B cell (primary cell): ENCODE measurements at regions not wholly inside any gene's neighbourhood (a gene's known extent, or its start where the extent isn't known, plus 50 kb on each side); places are given as distances from the start of the nearest gene placed in this dataset.

ENCODE experiments used
- ATAC-seq: fragments of 200-7000 bp; cut with Tn5 transposase; one replicate; pipeline ENCODE4 v1.10.0; 2021; ENCODE audit warnings: low read depth, mild to moderate bottlenecking, moderate number of reproducible peaks, moderate library complexity
- CTCF ChIA-PET: fragments of 350-600 bp; sonication (Branson Sonifier 250); formaldehyde crosslinking; loops from one replicate; lab custom pipeline; 2021; ENCODE audit warnings: antibody characterized with exemption, inconsistent platforms; lab: Charles Lee
- POLR2A ChIA-PET: fragments of 350-600 bp; sonication (Branson Sonifier 250); formaldehyde crosslinking; loops from one replicate; lab custom pipeline; 2021; ENCODE audit warnings: antibody characterized with exemption; lab: Charles Lee
- DNase-seq: peaks from one replicate; pipeline ENCODE4 v3.0.0; 2013
- H2AFZ ChIP-seq: 2 replicates; pipeline ENCODE4 v1.6.1; 2012; ENCODE audit warnings: mild to moderate bottlenecking, low read depth, low read length; ENCODE audit not compliant: insufficient read depth, poor library complexity, severe bottlenecking
- H3K27ac ChIP-seq, 2 donors: 1 replicate in 1 of 2; 2 replicates in 1 of 2; pipeline ENCODE4 v1.5.1; 2012 to 2013; ENCODE audit warnings: low read length in 2 of 2, mild to moderate bottlenecking in 2 of 2, moderate library complexity in 1 of 2
- H3K27me3 ChIP-seq, 4 experiments: fragments of 200-600 bp in 1 of 4; sonication (generic) in 1 of 4; replicated peaks in 1 of 4; 1 replicate in 2 of 4; 2 replicates in 2 of 4; pipeline versions ENCODE4 v1.6.1 to v1.7.0; 2013 to 2016; ENCODE audit warnings: low read length in 3 of 4, mild to moderate bottlenecking in 2 of 4, mixed read lengths in 1 of 4, moderate library complexity in 1 of 4; ENCODE audit not compliant: insufficient read depth in 4 of 4, control insufficient read depth in 3 of 4; ENCODE audit errors: control extremely low read depth in 1 of 4
- H3K36me3 ChIP-seq, 2 experiments: replicated peaks in 1 of 2; 1 replicate in 1 of 2; 2 replicates in 1 of 2; pipeline versions ENCODE4 v1.6.1 to v1.7.1; 2013; ENCODE audit warnings: low read length in 1 of 2; ENCODE audit not compliant: insufficient read depth in 2 of 2, control insufficient read depth in 1 of 2; ENCODE audit errors: control extremely low read depth in 1 of 2, extremely low read depth in 1 of 2
- H3K4me1 ChIP-seq, 2 donors: fragments of 200-600 bp in 1 of 2; sonication (generic) in 1 of 2; 1 replicate in 1 of 2; 2 replicates in 1 of 2; pipeline versions ENCODE4 v1.5.1 to v1.6.1; 2013 to 2017; ENCODE audit warnings: low read length in 2 of 2; ENCODE audit not compliant: control insufficient read depth in 2 of 2, insufficient read depth in 2 of 2
- H3K4me2 ChIP-seq: replicated peaks from 2 replicates; pipeline ENCODE3; 2012; ENCODE audit warnings: mild to moderate bottlenecking, low read depth, low read length; ENCODE audit not compliant: poor library complexity, severe bottlenecking
- H3K4me3 ChIP-seq, 5 experiments: fragments of 200-600 bp in 1 of 5; sonication (generic) in 1 of 5; 1 replicate in 3 of 5; 2 replicates in 2 of 5; pipeline versions ENCODE4 v1.5.1 to v1.7.0; 2011 to 2016; ENCODE audit warnings: low read length in 4 of 5, mild to moderate bottlenecking in 4 of 5, low read depth in 2 of 5, control low read depth in 1 of 5, moderate library complexity in 1 of 5; ENCODE audit not compliant: insufficient read depth in 1 of 5; ENCODE audit errors: control extremely low read depth in 1 of 5, extremely low read depth in 1 of 5
- H3K79me2 ChIP-seq: fragments of 200-600 bp; sonication (generic); one replicate; pipeline ENCODE4 v1.6.0; 2016; ENCODE audit warnings: low read length; ENCODE audit not compliant: control insufficient read depth, insufficient read depth
- H3K9ac ChIP-seq: fragments of 200-600 bp; sonication (generic); 2 replicates; pipeline ENCODE4 v1.6.1; 2017; ENCODE audit warnings: mild to moderate bottlenecking, low read length, moderate library complexity
- H3K9me3 ChIP-seq, 3 donors: one replicate each; pipeline versions ENCODE4 v1.6.1 to v1.7.1; 2013; ENCODE audit warnings: low read length in 2 of 3; ENCODE audit not compliant: control insufficient read depth in 2 of 3, insufficient read depth in 1 of 3; ENCODE audit errors: control extremely low read depth in 1 of 3
- H4K20me1 ChIP-seq: 2 replicates; pipeline ENCODE4 v1.6.0; 2012; ENCODE audit warnings: mild to moderate bottlenecking, low read length; ENCODE audit not compliant: insufficient read depth, control insufficient read depth, poor library complexity, severe bottlenecking
- H3K27ac Mint-ChIP-seq: one replicate; pipeline ENCODE4 v1.8.0; 2021; ENCODE audit warnings: mixed read lengths
- H3K27me3 Mint-ChIP-seq: one replicate; pipeline ENCODE4 v1.8.0; 2021; ENCODE audit warnings: mixed read lengths
- H3K4me1 Mint-ChIP-seq: one replicate; pipeline ENCODE4 v1.8.0; 2021; ENCODE audit warnings: mixed read lengths
- H3K4me3 Mint-ChIP-seq: one replicate; pipeline ENCODE4 v1.8.0; 2021; ENCODE audit warnings: mixed read lengths
- H3K9me3 Mint-ChIP-seq: one replicate; pipeline ENCODE4 v1.8.0; 2022; ENCODE audit warnings: mixed read lengths; ENCODE audit not compliant: insufficient read depth
- EZH2 ChIP-seq: IDR thresholded peaks from 2 replicates; pipeline ENCODE4 v1.6.1; 2012; ENCODE audit warnings: borderline replicate concordance, low read depth, mild to moderate bottlenecking, moderate library complexity, low read length; ENCODE audit not compliant: insufficient read depth, poor library complexity, severe bottlenecking
- WGBS: methylation state at CpG from one replicate; pipeline ENCODE4 v1.1.5; 2013; ENCODE audit warnings: missing lambda C conversion rate; ENCODE audit not compliant: insufficient coverage; 5-methylcytosine and 5-hydroxymethylcytosine counted together
- intact Hi-C: fragments of 100-400 bp; cut with micrococcal nuclease; formaldehyde crosslinking; loops from one replicate; pipeline ENCODE4 v1.10.0; 2022
- TF ChIP-seq, protein P1 (sequence below): fragments of 200-600 bp; IDR thresholded peaks from one replicate; pipeline ENCODE4 v1.8.0; 2022; ENCODE audit warnings: antibody characterized with exemption, mild to moderate bottlenecking

DNA sequence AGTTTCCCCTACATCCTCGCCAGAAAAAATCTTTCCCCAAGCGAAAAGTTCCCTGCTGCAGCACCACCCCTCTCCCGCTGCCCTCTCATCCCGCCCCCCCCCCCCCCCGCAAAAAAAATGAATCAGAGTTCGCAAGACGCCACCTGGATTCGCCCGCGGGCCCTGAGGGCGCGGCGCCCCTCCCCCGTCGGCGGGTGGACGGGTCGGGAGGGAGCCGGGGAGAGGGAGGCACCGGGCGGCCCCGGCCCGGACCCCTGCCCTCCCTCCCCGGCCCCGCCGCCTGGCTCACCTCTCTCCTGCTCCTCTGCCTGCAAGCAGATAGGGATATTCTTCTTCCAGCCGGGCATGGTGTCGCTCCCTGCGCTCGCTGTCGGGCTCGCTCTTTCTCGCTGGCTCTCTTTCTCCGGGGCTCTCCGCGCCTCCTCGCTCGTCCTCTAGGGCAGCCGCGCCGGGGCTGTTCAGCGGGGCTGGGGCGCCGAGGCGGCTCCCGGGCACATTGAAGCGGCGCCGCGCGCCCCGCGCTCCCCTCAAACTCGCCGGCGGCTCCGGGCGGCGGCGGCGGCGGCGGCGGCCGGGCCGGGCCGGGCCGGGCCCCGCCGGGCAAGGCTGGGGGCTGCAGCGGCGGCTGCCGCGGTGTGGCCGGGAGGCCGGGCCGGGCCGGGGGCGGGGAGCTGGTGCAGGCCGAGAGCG is 200.3 kb upstream of the CAND1 start:
- WGBS = 1% methylated on average over 74 of the region's 81 CpGs
- POLR2A ChIA-PET = no interaction called here
- peak overlapping the region; percentile 85 for H3K4me3 Mint-ChIP-seq
- H3K9me3 ChIP-seq = no peaks in the 10 kb centered on the region
- H3K4me2 ChIP-seq = peak overlapping the region; percentile 82
- TF ChIP-seq, protein P1, sequence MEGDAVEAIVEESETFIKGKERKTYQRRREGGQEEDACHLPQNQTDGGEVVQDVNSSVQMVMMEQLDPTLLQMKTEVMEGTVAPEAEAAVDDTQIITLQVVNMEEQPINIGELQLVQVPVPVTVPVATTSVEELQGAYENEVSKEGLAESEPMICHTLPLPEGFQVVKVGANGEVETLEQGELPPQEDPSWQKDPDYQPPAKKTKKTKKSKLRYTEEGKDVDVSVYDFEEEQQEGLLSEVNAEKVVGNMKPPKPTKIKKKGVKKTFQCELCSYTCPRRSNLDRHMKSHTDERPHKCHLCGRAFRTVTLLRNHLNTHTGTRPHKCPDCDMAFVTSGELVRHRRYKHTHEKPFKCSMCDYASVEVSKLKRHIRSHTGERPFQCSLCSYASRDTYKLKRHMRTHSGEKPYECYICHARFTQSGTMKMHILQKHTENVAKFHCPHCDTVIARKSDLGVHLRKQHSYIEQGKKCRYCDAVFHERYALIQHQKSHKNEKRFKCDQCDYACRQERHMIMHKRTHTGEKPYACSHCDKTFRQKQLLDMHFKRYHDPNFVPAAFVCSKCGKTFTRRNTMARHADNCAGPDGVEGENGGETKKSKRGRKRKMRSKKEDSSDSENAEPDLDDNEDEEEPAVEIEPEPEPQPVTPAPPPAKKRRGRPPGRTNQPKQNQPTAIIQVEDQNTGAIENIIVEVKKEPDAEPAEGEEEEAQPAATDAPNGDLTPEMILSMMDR = no peak
- no peak for TF ChIP-seq EZH2
- peaks cover 11 to 14% of the 10 kb centered on the region in 2 donors for H3K4me1 ChIP-seq
- H3K27me3 ChIP-seq = peaks cover 0 to 33% (median 17%) of the 10 kb centered on the region in 4 experiments
- no peaks in the 10 kb centered on the region for H3K79me2 ChIP-seq
- CTCF ChIA-PET = no interaction called here
- no peaks in the 10 kb centered on the region for H3K36me3 ChIP-seq
- intact Hi-C loops = no loop called here
- no peak overlapping the region for H3K27ac Mint-ChIP-seq
- peaks cover 60% of the 10 kb centered on the region for H3K27me3 Mint-ChIP-seq
- DNase-seq (peak; percentile 37), ATAC-seq (peak; percentile 36)
- H3K4me1 Mint-ChIP-seq = peaks cover 13% of the 10 kb centered on the region
- H2AFZ ChIP-seq = peak overlapping the region; percentile 60
- no peak overlapping the region for H3K27ac ChIP-seq
- peak overlapping the region in 4 of 5 experiments; percentile 22 to 55 (median 48) for H3K4me3 ChIP-seq
- H4K20me1 ChIP-seq = no peaks in the 10 kb centered on the region
- H3K9me3 Mint-ChIP-seq = no peaks in the 10 kb centered on the region
- H3K9ac ChIP-seq = peak overlapping the region; percentile 48

- WGBS = 3% methylated on average over 64 of the region's 68 CpGs
- CTCF ChIA-PET = no interaction called here
- peak overlapping the region; percentile 42 for H3K9ac ChIP-seq
- TF ChIP-seq, protein P1 = no peak
- TF ChIP-seq EZH2 = peak; percentile 69
- peaks cover 61% of the 10 kb centered on the region for H3K27me3 Mint-ChIP-seq
- DNase-seq (peak; percentile 46), ATAC-seq (peak; percentile 51)
- H3K4me2 ChIP-seq = peak overlapping the region; percentile 82
- H3K9me3 Mint-ChIP-seq = no peaks in the 10 kb centered on the region
- peak overlapping the region; percentile 79 for H3K4me3 Mint-ChIP-seq
- no peaks in the 10 kb centered on the region for H4K20me1 ChIP-seq
- intact Hi-C loops = no loop called here
- POLR2A ChIA-PET = no interaction called here
- H3K4me1 ChIP-seq = peaks cover 11 to 14% of the 10 kb centered on the region in 2 donors
- H3K36me3 ChIP-seq = no peaks in the 10 kb centered on the region
- peaks cover 13% of the 10 kb centered on the region for H3K4me1 Mint-ChIP-seq
- H3K79me2 ChIP-seq = no peaks in the 10 kb centered on the region
- peak overlapping the region in 3 of 5 experiments; percentile 39 to 51 (median 46) for H3K4me3 ChIP-seq
- peak overlapping the region; percentile 60 for H2AFZ ChIP-seq
- H3K27me3 ChIP-seq = peaks cover 0 to 31% (median 17%) of the 10 kb centered on the region in 4 experiments
- H3K27ac Mint-ChIP-seq = no peak overlapping the region
- no peak overlapping the region for H3K27ac ChIP-seq
- H3K9me3 ChIP-seq = no peaks in the 10 kb centered on the region
Measured at GRCh38 chr12:67069451-67070306, 199.5 kb upstream of the CAND1 start.
